Activated naive CD4-positive, alpha-beta T cell treated with anti-CD3 and anti-CD28 coated beads, Interleukin-2, amount 50 U/mL, for 72 hours (primary cell): ENCODE measurements at regions not wholly inside any gene's neighbourhood (a gene's known extent, or its start where the extent isn't known, plus 50 kb on each side); places are given as distances from the start of the nearest gene placed in this dataset.
"Not testable (repeated sequence)": the region's sequence is repeated elsewhere in the genome, so short reads cannot be mapped to it uniquely, and the experiment has no call there.

ENCODE experiments used
- ATAC-seq, 2 donors: fragments of 150-1000 bp; cut with Tn5 transposase; 2 replicates each; pipeline ENCODE4 v1.10.0; 2021; ENCODE audit warnings: mild to moderate bottlenecking in 2 of 2, moderate library complexity in 2 of 2
- DNase-seq, 2 donors: peaks; one replicate each; pipeline ENCODE4 v3.0.0; 2021 to 2022; ENCODE audit warnings: low spot score in 2 of 2
- H3K27ac Mint-ChIP-seq, 2 donors: one replicate each; pipeline ENCODE4 v1.8.0; 2022; ENCODE audit warnings: mild to moderate bottlenecking in 2 of 2, mixed read lengths in 2 of 2
- H3K36me3 Mint-ChIP-seq, 2 donors: one replicate each; pipeline ENCODE4 v1.8.0; 2022; ENCODE audit warnings: mixed read lengths in 2 of 2
- H3K9me3 Mint-ChIP-seq, 2 donors: one replicate each; pipeline ENCODE4 v1.8.0; 2022; ENCODE audit warnings: mixed read lengths in 2 of 2

DNA sequence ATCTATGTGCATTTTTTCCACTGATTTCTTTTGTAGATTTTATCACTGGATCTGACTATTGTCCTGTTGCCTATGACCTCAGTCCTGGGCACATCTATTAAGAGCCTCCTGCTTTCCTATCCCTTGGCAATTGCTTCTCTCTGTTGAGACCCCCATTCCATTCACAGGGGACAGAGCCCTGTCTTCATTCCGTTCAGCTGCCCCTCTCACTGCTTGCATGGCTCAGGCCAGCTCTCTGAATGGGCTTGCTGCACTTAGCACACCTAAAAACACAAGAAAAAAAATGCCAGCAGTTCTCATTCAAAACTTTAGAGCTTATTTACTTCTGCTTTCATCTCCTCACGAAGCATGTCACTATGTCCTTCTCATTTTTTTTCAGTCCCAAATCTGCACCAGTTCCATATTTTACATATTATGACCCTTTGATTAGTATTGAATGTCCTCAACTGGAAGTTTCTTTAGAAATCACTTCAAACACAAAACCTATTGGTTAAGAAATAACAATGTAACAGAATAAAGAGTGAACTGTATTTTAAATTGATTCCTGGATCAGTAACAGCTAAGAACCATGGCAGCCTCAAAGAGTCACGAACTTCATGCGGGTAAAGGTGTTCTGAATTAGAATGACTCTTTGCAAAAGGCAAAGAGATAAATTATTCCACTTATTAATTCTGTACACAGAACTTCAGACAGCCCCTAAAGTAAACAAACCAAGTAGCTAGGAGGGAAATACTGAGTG is 616.5 kb downstream of the C6orf118 start:
- ATAC-seq (no peak), DNase-seq (no peak)
- peaks cover 14 to 16% of the 10 kb centered on the region in 2 donors for H3K9me3 Mint-ChIP-seq
- no peaks in the 10 kb centered on the region for H3K36me3 Mint-ChIP-seq
- H3K27ac Mint-ChIP-seq = no peak overlapping the region

DNA sequence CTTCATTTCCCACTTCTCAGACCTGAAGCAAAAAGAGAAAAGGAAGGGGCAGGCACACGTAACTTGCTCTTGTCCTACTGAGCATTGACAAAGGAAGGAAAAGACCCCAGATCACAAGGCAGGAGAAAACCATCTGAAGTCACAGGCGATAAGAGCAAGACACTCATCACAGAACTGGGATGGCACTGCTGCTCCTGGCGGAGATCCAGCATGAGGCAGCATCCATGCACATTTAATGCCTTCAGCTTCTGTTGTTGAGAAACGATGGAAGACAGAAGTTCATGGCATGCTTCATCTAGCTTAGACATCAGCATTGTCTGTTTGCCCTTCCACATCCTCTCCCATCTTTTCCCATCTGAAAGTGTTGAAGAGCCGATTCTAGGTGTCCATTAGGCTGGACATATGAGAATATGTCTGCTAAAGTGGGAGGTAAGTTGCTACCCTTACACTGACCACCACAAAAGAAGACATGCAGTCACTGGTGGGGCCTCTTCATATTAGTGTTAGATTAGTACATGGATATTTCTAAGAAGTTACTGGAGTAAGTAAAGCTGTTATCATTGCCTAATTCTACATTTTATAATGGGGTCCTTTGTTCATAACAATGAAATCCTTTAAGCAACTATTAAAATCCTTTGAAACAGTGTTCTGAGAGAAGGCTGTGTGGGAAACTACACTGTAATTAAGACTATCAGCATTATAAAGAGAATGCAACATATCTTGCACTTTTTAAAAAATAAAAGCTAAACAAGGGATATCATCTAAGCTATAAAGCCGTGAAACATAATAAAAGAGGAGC is 618.5 kb downstream of the C6orf118 start:
- Mint-ChIP-seq H3K9me3 (peaks cover 9 to 13% of the 10 kb centered on the region in 2 donors), H3K36me3 (peaks cover 0 to 7% of the 10 kb centered on the region in 2 donors), H3K27ac (no peak overlapping the region)
- no peak for ATAC-seq
- DNase-seq = no peak

DNA sequence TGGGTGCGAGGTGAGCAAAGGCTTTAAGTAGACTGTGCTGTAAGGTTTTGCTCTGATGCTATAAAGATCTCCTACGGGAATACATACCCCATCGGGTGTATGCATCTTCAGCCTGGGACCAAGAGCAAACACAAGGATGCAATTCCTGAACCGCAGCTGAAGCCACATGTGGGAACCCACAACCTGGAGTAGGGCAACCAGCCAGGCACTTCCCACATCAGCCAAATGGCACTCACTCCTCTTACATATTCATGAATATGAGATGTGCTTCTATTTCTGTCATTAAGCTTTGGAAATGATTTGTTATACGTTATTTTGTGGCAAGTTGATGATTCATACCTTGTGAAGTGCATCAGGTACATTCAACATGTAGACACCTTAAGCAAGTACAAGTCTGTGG is 619.2 kb downstream of the C6orf118 start:
- Mint-ChIP-seq H3K9me3 (peaks cover 7 to 11% of the 10 kb centered on the region in 2 donors), H3K27ac (no peak overlapping the region), H3K36me3 (peaks cover 0 to 7% of the 10 kb centered on the region in 2 donors)
- ATAC-seq (no peak), DNase-seq (no peak)

DNA sequence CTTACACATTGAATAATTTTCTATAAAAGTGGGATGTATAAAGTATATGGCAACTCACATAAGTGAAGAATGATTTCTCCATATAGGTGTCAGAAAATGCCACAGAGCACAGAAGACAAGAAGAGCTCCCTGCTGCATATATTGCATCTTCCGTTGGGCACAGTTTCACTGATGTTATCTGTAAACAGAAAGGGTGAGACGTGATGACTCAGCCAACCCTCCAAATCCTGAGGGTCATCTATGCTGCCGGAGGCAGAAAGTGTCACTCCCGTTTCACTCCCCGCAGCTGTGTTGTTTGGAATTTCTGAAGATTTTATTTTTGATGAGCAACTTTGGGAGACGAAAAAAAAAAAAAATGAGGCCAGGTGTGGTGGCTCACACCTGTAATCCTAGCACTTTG is 644.1 kb downstream of the C6orf118 start:
- Mint-ChIP-seq H3K36me3 (no peaks in the 10 kb centered on the region), H3K27ac (no peak overlapping the region)

DNA sequence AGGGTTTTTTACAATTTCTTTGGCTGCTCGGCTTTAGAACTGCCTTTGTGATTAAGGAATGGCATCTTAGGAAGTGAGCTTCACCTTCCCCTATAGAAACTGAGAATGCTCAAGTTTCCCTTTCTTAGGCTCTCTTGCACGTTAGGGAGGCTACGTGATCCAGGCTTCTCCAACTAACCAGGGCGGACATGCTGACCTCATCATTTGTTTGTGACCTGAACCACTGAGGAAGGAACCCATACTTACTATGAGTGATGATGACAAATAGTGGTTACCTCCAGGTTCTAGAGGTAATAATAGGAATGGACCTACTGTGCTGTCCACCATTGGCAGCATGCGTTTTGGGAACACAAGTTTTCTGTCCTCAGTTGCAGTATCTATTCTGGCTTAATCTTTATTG is 645.8 kb downstream of the C6orf118 start:
- DNase-seq = no peak
- H3K36me3 Mint-ChIP-seq = no peaks in the 10 kb centered on the region
- no peak overlapping the region for H3K27ac Mint-ChIP-seq
- H3K9me3 Mint-ChIP-seq = peaks cover 18% of the 10 kb centered on the region in 2 donors
- ATAC-seq = no peak

More for the DNA sequence above, 644.1 kb downstream of the C6orf118 start:
- peaks cover 11 to 18% of the 10 kb centered on the region in 2 donors for H3K9me3 Mint-ChIP-seq
- DNase-seq = no peak
- ATAC-seq = no peak

DNA sequence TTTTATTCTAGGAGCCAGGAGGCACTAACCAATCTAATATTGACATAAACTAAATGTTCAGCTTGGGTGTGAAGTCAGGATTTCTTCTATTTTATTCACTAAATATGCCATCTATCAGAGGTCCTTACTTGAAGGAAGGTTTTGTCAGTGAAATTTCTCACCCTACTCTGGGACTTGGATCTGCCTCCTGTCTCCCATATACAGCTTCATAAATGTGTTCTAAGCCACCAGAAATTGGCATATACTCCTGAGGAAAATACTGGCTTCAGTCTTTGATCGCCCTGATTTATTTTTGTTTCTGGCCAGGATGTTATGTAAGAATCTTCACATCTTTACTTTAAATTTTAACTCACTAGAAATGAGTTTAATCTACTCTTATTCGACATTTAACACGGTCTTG is 647.7 kb downstream of the C6orf118 start:
- H3K9me3 Mint-ChIP-seq = peaks cover 16 to 26% of the 10 kb centered on the region in 2 donors

DNA sequence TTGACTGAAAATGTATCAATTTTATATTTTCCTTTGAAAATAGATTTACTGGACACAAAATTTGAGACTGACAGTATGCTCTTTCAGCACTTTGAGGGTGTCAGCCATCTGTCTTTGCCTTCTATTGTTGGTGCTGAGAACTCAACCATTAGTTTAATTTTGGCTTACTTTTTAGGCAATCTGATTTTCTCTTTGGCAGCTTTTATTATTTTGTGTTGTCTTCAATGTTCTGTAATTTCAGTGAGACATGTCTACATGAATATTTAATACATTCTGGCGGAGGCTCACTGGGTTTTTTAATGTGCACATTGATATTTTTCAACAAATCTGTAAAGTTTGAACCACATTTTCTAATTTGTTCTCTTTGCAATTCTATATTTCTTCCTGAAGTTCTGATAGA is 648.6 kb downstream of the C6orf118 start:
- no peak for ATAC-seq
- Mint-ChIP-seq H3K36me3 (peaks cover 7% of the 10 kb centered on the region in 2 donors), H3K27ac (no peak overlapping the region), H3K9me3 (peaks cover 26 to 29% of the 10 kb centered on the region in 2 donors)
- no peak for DNase-seq

More for the DNA sequence above, 647.7 kb downstream of the C6orf118 start:
- ATAC-seq (no peak), DNase-seq (no peak)
- Mint-ChIP-seq H3K36me3 (peaks cover 0 to 6% of the 10 kb centered on the region in 2 donors), H3K27ac (no peak overlapping the region)

DNA sequence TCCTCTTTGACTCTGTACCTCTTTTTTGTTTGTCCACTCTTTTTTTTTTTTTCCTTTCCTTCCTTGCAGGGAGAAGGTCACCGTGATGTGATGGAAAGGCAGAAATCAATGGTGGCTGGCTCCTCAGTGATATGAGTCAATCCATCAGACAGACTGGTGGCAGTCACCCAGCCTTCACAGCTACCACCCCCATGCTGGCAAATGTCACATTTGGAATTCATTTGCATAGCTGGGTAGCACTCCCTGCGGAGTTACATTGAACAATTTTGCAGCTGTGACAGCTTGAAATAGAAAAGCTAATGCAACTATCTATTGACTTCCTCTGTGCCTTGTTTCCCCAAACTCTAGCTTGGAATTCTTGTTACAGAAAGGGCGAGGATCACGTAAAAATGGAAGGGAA is 668.4 kb downstream of the C6orf118 start:
- no peak for DNase-seq
- ATAC-seq = no peak

DNA sequence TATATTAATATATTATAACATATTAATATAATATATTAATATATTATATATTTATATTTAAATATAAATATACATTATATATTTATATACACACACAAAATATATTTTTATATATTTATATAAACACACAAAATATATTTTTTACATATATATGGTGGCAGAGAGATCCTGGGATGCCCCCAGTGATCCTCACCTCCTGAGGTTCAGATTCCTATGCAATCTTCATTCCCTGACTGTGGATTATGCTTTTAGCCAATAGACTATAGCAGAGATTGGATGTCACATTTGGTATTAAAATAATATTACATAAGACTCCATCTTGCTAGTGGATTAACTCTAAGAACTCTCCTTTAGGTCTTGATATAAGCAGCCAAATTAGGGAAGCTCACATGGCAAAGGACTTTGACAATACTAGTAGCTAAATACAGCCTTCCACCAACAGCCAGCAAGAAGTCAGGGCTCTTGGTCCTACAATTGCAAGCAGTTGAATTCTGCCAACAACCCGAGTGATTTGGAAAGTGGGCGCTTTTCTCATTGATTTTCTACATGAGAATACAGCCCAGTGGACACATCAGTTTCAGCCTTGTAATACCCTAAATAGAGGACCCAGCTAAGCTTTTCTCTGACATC is 681.0 kb downstream of the C6orf118 start:
- Mint-ChIP-seq H3K9me3 (peaks cover 5 to 14% of the 10 kb centered on the region in 2 donors), H3K27ac (no peak overlapping the region), H3K36me3 (no peaks in the 10 kb centered on the region)
- peak; percentile 64 to 69 for ATAC-seq
- no peak for DNase-seq

More for the DNA sequence above, 668.4 kb downstream of the C6orf118 start:
- Mint-ChIP-seq H3K9me3 (peaks cover 12 to 14% of the 10 kb centered on the region in 2 donors), H3K36me3 (no peaks in the 10 kb centered on the region), H3K27ac (no peak overlapping the region)

DNA sequence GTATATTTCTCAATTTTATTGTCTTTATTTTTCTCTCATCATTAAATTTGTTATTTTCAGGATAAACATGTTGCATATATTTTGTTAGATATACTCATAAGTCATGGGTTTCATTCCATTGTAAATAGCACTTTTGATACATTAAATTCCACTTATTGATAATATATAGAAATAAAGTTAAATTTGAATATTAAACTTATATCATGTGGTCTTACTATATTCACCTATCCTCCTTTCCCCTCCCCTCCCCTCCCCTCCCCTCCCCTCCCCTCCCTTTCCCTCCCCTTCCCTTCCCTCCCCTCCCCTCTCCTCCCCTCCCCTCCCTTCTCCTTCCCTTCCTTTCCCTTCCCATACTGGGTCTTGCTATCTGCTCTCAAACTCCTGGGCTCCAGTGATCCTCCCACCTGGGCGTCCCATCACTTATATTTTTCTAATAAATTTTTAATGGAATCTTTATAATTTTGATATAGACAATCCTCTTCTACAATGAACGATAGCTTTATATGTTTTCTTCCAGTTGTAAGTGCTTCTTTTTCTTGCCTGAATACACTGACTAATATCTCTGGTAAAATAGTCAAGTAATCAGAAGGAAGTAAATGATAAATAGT is 692.4 kb downstream of the C6orf118 start:
- ATAC-seq (no peak), DNase-seq (no peak)
- no peak overlapping the region for H3K27ac Mint-ChIP-seq
- peaks cover 16 to 17% of the 10 kb centered on the region in 2 donors for H3K9me3 Mint-ChIP-seq
- no peaks in the 10 kb centered on the region for H3K36me3 Mint-ChIP-seq

DNA sequence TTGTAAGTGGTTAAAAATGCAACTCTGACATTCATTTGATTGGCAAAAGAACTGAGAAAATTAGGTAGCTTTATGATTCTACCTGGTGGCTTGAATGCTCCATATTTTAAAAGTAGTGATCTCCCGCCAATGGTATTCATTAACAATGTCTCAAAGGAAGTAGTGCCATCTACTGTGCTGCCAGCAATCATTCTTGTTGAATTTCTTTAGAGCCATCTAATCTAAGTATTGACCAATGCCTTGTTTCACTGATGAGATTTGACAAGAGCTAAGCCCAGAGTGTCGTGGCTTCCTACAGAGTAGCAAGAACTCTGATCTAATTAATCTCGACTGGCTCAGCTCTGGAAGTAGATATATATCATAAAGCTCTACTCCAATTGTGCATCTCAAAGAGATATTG is 696.7 kb downstream of the C6orf118 start:
- no peak overlapping the region for H3K27ac Mint-ChIP-seq
- DNase-seq (no peak), ATAC-seq (no peak)
- H3K9me3 Mint-ChIP-seq = peaks cover 10 to 19% of the 10 kb centered on the region in 2 donors
- no peaks in the 10 kb centered on the region for H3K36me3 Mint-ChIP-seq

DNA sequence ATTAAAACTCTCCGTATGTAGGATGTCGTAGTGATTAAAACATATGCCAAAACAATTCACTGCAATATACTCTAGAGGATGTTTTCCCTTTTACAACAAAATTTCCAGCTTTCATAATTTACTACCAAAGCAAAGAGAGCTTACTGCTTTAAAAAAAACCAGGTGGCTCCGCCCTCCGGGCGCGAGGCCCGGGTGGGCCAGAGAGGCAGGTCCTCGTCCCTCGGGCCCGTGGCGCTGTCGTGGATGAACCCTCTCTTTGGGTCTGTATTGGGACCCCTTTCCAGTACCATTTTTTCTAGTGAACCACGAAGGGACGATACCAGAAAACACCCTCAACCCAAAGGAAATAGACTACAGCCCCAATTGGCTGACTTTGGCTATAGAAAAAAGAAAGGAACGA is 698.5 kb downstream of the C6orf118 start:
- peak in 1 of 2 donors; percentile 64 for ATAC-seq
- not testable (repeated sequence) for H3K27ac Mint-ChIP-seq

DNA sequence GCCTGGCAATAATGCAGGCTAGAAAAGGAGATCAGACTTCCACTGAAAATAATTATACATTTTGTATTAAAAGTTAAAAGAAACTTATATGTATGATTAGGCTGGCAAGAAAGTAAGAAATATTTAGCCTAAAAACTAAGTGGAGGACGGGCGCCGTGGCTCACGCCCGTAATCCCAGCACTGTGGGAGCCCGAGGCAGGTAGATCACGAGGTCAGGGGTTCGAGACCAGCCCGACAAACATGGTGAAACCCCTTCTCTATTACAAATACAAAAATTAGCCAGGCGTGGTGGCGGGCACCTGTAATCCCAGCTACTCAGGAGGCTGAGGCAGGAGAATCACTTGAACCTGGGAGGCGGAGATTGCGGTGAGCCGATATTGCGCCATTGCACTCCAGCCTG is 707.0 kb downstream of the C6orf118 start:
- not testable (repeated sequence) for H3K27ac Mint-ChIP-seq, DNase-seq, ATAC-seq, H3K36me3 Mint-ChIP-seq
- peaks cover 12 to 13% of the 10 kb centered on the region in 2 donors for H3K9me3 Mint-ChIP-seq

More for the DNA sequence above, 698.5 kb downstream of the C6orf118 start:
- peaks cover 10 to 19% of the 10 kb centered on the region in 2 donors for H3K9me3 Mint-ChIP-seq
- DNase-seq, H3K36me3 Mint-ChIP-seq: not testable (repeated sequence)

DNA sequence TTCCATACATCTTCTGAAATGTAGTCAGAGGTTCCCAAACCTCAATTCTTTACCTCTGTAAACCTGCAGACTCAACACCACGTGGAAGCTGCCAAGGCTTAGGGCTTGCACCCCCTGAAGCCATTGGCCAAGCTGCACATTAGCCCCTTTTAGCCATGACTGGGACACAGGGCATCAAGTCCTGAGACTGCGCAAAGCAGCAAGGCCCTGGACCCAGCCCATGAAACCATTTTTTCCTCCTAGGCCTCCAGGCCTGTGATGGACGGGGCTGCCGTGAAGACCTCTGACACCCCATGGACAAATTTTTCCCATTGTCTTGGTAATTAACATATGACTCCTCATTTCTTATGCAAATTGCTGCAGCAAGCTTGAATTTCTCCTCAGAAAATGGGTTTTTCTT is 727.8 kb downstream of the C6orf118 start:
- Mint-ChIP-seq H3K9me3 (peaks cover 13 to 18% of the 10 kb centered on the region in 2 donors), H3K27ac (no peak overlapping the region), H3K36me3 (peaks cover 7 to 12% of the 10 kb centered on the region in 2 donors)
- DNase-seq (no peak), ATAC-seq (no peak)

DNA sequence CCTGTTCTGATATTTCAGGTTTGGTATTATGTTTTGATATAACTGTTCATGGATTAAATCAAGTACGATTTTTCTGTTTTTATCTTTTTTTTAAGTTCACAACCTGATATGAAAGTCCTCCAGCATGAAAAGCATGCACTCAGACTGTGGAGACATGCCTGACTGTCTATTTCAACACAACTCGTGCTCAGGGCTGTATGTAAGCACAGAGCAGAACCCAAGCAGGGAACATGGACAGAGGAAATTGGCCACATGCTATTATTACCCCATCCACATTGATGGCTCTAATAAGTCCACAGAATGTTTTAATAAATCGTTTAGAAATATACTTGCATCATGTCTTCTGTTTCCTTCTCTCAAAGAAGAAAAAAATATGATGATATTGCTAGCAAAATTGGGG is 730.4 kb downstream of the C6orf118 start:
- H3K36me3 Mint-ChIP-seq = peaks cover 7 to 12% of the 10 kb centered on the region in 2 donors
- H3K9me3 Mint-ChIP-seq = peaks cover 18 to 27% of the 10 kb centered on the region in 2 donors
- no peak for ATAC-seq
- no peak for DNase-seq
- no peak overlapping the region for H3K27ac Mint-ChIP-seq

DNA sequence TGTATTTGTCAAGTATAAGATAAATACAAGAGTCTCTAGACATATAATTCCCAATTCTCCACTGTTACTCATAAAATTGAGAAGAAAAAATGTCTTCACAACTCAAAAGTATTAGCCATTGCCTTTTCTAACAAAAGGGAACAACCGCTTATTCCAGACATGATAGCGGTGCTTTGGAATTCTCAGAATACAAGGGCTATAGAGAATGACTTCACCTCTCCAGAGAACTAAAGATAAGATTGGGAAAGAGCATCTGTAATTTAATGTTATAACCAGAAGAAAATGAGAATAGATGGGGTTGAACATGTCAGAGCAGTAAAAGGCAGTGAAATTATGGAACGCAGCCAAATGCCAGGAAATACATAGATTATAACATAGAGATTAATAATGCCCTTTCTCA is 730.8 kb downstream of the C6orf118 start:
- Mint-ChIP-seq H3K36me3 (peaks cover 7 to 12% of the 10 kb centered on the region in 2 donors), H3K9me3 (peaks cover 18 to 30% of the 10 kb centered on the region in 2 donors), H3K27ac (no peak overlapping the region)
- ATAC-seq = no peak
- DNase-seq = no peak

DNA sequence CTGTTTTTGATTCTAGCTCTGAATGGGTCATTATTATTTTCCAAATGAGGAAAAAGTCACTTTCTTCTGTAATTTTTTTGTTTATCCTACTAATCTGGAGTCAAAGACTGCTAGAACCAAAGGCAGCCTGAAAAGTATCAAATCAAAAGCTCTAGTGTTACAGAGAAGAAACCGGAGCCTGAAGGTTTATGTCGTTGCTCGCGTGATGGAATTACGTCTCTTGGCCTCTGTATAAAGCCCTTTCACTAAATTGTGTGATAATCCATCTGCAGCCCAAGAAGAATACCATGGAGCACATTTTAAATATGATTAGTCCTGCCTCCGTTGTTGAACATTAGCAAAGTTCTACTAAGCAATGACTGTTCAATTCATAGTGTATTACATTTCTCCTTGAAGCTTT is 738.6 kb downstream of the C6orf118 start:
- DNase-seq = no peak
- ATAC-seq = no peak
- Mint-ChIP-seq H3K36me3 (no peaks in the 10 kb centered on the region), H3K9me3 (peaks cover 7 to 24% of the 10 kb centered on the region in 2 donors), H3K27ac (no peak overlapping the region)
